HEK293 (cell line): ENCODE measurements at regions not wholly inside any gene's neighbourhood (a gene's known extent, or its start where the extent isn't known, plus 50 kb on each side); places are given as distances from the start of the nearest gene placed in this dataset.

ENCODE experiments used
- CTCF ChIA-PET: fragments of 350-600 bp; formaldehyde crosslinking; extraction: SDS; loops from one replicate; lab custom pipeline; 2021; ENCODE audit warnings: antibody characterized with exemption; lab: Yijun Ruan, JAX
- POLR2A ChIA-PET: fragments of 300-600 bp; formaldehyde crosslinking; extraction: SDS; loops from one replicate; lab custom pipeline; 2020; ENCODE audit warnings: antibody characterized with exemption, inconsistent platforms; lab: Yijun Ruan, JAX
- H3K27ac ChIP-seq: fragments of 200-500 bp; sonication (Bioruptor generic); 2 replicates; pipeline ENCODE4 v1.5.1; 2014; ENCODE audit warnings: low read depth, low read length, control low read depth, inconsistent platforms; ENCODE audit errors: extremely low read depth
- H3K36me3 ChIP-seq, 2 experiments: fragments of 200-500 bp in 1 of 2; sonication (Bioruptor generic) in 1 of 2; 1 replicate in 1 of 2; 2 replicates in 1 of 2; pipeline ENCODE4 v1.5.1; 2014 to 2017; ENCODE audit warnings: inconsistent platforms in 2 of 2, low read length in 2 of 2; ENCODE audit not compliant: control insufficient read depth in 2 of 2, insufficient read depth in 1 of 2
- H3K4me1 ChIP-seq: fragments of 200-500 bp; sonication (Bioruptor generic); 2 replicates; pipeline ENCODE4 v1.5.1; 2014; ENCODE audit warnings: mild to moderate bottlenecking, low read length, inconsistent platforms; ENCODE audit not compliant: control insufficient read depth, insufficient read depth
- H3K4me3 ChIP-seq: 2 replicates; pipeline ENCODE4 v1.5.1; 2011; ENCODE audit warnings: low read depth, mild to moderate bottlenecking, control low read depth, low read length, moderate library complexity
- H3K9me3 ChIP-seq: fragments of 200-500 bp; sonication (Bioruptor generic); 2 replicates; pipeline ENCODE4 v1.5.1; 2014; ENCODE audit warnings: low read depth, low read length, inconsistent platforms; ENCODE audit not compliant: control insufficient read depth, insufficient read depth
- KLF16 ChIP-seq: fragments of 450-650 bp; formaldehyde crosslinking; IDR thresholded peaks from 2 replicates; pipeline ENCODE4 v1.5.1; 2017; ENCODE audit warnings: missing biosample characterization, missing genetic modification characterization
- PRDM1 ChIP-seq: fragments of 450-650 bp; formaldehyde crosslinking; IDR thresholded peaks from 2 replicates; pipeline ENCODE4; 2016; ENCODE audit warnings: missing biosample characterization, missing genetic modification characterization
- SCRT1 ChIP-seq: fragments of 450-650 bp; formaldehyde crosslinking; IDR thresholded peaks from 2 replicates; pipeline ENCODE4 v1.5.1; 2016; ENCODE audit warnings: missing biosample characterization, missing genetic modification characterization, borderline replicate concordance
- SCRT2 ChIP-seq: fragments of 450-650 bp; formaldehyde crosslinking; IDR thresholded peaks from 2 replicates; pipeline ENCODE4 v1.5.1; 2016; ENCODE audit warnings: missing biosample characterization, missing genetic modification characterization
- SP7 ChIP-seq: fragments of 450-650 bp; formaldehyde crosslinking; IDR thresholded peaks from 2 replicates; pipeline ENCODE4 v1.5.1; 2016; ENCODE audit warnings: missing biosample characterization, missing genetic modification characterization
- ZBTB10 ChIP-seq: fragments of 450-650 bp; formaldehyde crosslinking; IDR thresholded peaks from 2 replicates; pipeline ENCODE4 v1.5.1; 2016; ENCODE audit warnings: missing biosample characterization, missing genetic modification characterization
- ZBTB26 ChIP-seq: fragments of 450-650 bp; formaldehyde crosslinking; optimal IDR thresholded peaks from 2 replicates; pipeline ENCODE3; 2016; ENCODE audit warnings: missing biosample characterization, mild to moderate bottlenecking, missing genetic modification characterization
- ZFP37 ChIP-seq: fragments of 450-650 bp; formaldehyde crosslinking; IDR thresholded peaks from 2 replicates; pipeline ENCODE4 v1.5.1; 2016; ENCODE audit warnings: missing biosample characterization, missing genetic modification characterization
- ZFP41 ChIP-seq: fragments of 450-650 bp; formaldehyde crosslinking; IDR thresholded peaks from 2 replicates; pipeline ENCODE4 v1.5.1; 2016; ENCODE audit warnings: missing biosample characterization, missing genetic modification characterization, borderline replicate concordance
- ZNF202 ChIP-seq: fragments of 450-650 bp; formaldehyde crosslinking; IDR thresholded peaks from 2 replicates; pipeline ENCODE4 v1.5.1; 2016; ENCODE audit warnings: missing biosample characterization, missing genetic modification characterization, borderline replicate concordance
- ZNF248 ChIP-seq: fragments of 450-650 bp; formaldehyde crosslinking; IDR thresholded peaks from 2 replicates; pipeline ENCODE4 v1.5.1; 2017; ENCODE audit warnings: missing biosample characterization, missing genetic modification characterization
- ZNF274 ChIP-seq, 2 experiments: fragments of 200-500 bp in 1 of 2; fragments of 450-650 bp in 1 of 2; sonication (Bioruptor generic) in 1 of 2; formaldehyde crosslinking in 1 of 2; IDR thresholded peaks; 2 replicates each; pipeline versions ENCODE4 v1.5.1 to v1.6.1; 2014 to 2016; ENCODE audit warnings: borderline replicate concordance in 1 of 2, inconsistent platforms in 1 of 2, low read length in 1 of 2, missing biosample characterization in 1 of 2, missing genetic modification characterization in 1 of 2
- ZNF292 ChIP-seq: fragments of 450-650 bp; formaldehyde crosslinking; IDR thresholded peaks from 2 replicates; pipeline ENCODE4 v1.5.1; 2016; ENCODE audit warnings: low read depth, missing biosample characterization, missing genetic modification characterization, borderline replicate concordance
- ZNF324 ChIP-seq: fragments of 450-650 bp; formaldehyde crosslinking; IDR thresholded peaks from 2 replicates; pipeline ENCODE4 v1.5.1; 2016; ENCODE audit warnings: missing biosample characterization, missing genetic modification characterization
- ZNF341 ChIP-seq: fragments of 450-650 bp; formaldehyde crosslinking; IDR thresholded peaks from 2 replicates; pipeline ENCODE4; 2016; ENCODE audit warnings: low read depth, missing biosample characterization, missing genetic modification characterization
- ZNF398 ChIP-seq: fragments of 450-650 bp; formaldehyde crosslinking; IDR thresholded peaks from 2 replicates; pipeline ENCODE4 v1.5.1; 2017; ENCODE audit warnings: missing biosample characterization, missing genetic modification characterization
- ZNF423 ChIP-seq: fragments of 450-650 bp; formaldehyde crosslinking; IDR thresholded peaks from 2 replicates; pipeline ENCODE4 v1.5.1; 2016; ENCODE audit warnings: missing biosample characterization, missing genetic modification characterization
- ZNF513 ChIP-seq: fragments of 450-650 bp; IDR thresholded peaks from 2 replicates; pipeline ENCODE4 v1.5.1; 2018; ENCODE audit warnings: missing biosample characterization, missing genetic modification characterization
- ZNF529 ChIP-seq: fragments of 450-650 bp; formaldehyde crosslinking; IDR thresholded peaks from 2 replicates; pipeline ENCODE4 v1.5.1; 2017; ENCODE audit warnings: missing genetic modification characterization, missing biosample characterization; ENCODE audit not compliant: insufficient replicate concordance
- ZNF548 ChIP-seq: fragments of 450-650 bp; formaldehyde crosslinking; IDR thresholded peaks from 2 replicates; pipeline ENCODE4 v1.5.1; 2016; ENCODE audit warnings: missing biosample characterization, missing genetic modification characterization
- ZNF549 ChIP-seq: fragments of 450-650 bp; IDR thresholded peaks from 2 replicates; pipeline ENCODE4 v1.5.1; 2018; ENCODE audit warnings: missing biosample characterization, missing genetic modification characterization, mild to moderate bottlenecking, inconsistent platforms, moderate library complexity
- ZNF626 ChIP-seq: fragments of 450-650 bp; sonication (Bioruptor Pico); formaldehyde crosslinking; IDR thresholded peaks from 2 replicates; pipeline ENCODE4 v1.5.1; 2018; ENCODE audit warnings: missing biosample characterization, missing genetic modification characterization, inconsistent platforms
- ZSCAN16 ChIP-seq: fragments of 450-650 bp; formaldehyde crosslinking; IDR thresholded peaks from 2 replicates; pipeline ENCODE4 v1.5.1; 2016; ENCODE audit warnings: missing biosample characterization, missing genetic modification characterization
- ZSCAN23 ChIP-seq: fragments of 450-650 bp; formaldehyde crosslinking; IDR thresholded peaks from 2 replicates; pipeline ENCODE4 v1.5.1; 2016; ENCODE audit warnings: missing biosample characterization, missing genetic modification characterization
- ZSCAN30 ChIP-seq: fragments of 450-650 bp; IDR thresholded peaks from 2 replicates; pipeline ENCODE4 v1.5.1; 2018; ENCODE audit warnings: missing biosample characterization, mild to moderate bottlenecking, missing genetic modification characterization, moderate library complexity
- ZSCAN5A ChIP-seq: fragments of 450-650 bp; formaldehyde crosslinking; IDR thresholded peaks from 2 replicates; pipeline ENCODE4 v1.5.1; 2016; ENCODE audit warnings: missing biosample characterization, missing genetic modification characterization

- no peaks in the 10 kb centered on the region for H3K4me1 ChIP-seq
- H3K27ac ChIP-seq: no peak overlapping the region
- no peaks in the 10 kb centered on the region for H3K36me3 ChIP-seq
- no peak overlapping the region for H3K4me3 ChIP-seq
- CTCF ChIA-PET: interaction anchor here (0.6 to 0.9 kb wide), 2 partner anchors 12 to 247 kb away, joined by 3 read pairs; no protein-coding TSS in a partner anchor
- POLR2A ChIA-PET: no interaction called here
- H3K9me3 ChIP-seq: no peaks in the 10 kb centered on the region
- TF ChIP-seq ZNF513 (tag by site-specific recombination): no peak
- TF ChIP-seq SCRT1 (tag by site-specific recombination): no peak
- no peak for TF ChIP-seq ZNF248 (tag by site-specific recombination)
- TF ChIP-seq KLF16: no peak
- TF ChIP-seq ZSCAN5A: no peak
- no peak for TF ChIP-seq ZSCAN16 (tag by site-specific recombination)
- no peak for TF ChIP-seq ZNF548 (tag by site-specific recombination)
- no peak for TF ChIP-seq ZSCAN30
- no peak for TF ChIP-seq ZNF274 (IDR thresholded peaks at IDR 0.05; ENCODE audit: low read length)
- TF ChIP-seq ZNF274 (tag by site-specific recombination; IDR thresholded peaks at IDR 0.05; ENCODE audit: borderline replicate concordance): no peak
- no peak for TF ChIP-seq ZNF549 (tag by site-specific recombination)
- no peak for TF ChIP-seq ZNF398 (tag by site-specific recombination)
- no peak for TF ChIP-seq ZNF341
- TF ChIP-seq ZBTB26: no peak
- no peak for TF ChIP-seq ZFP41 (tag by site-specific recombination)
- TF ChIP-seq SCRT2 (tag by site-specific recombination): no peak
- no peak for TF ChIP-seq ZNF292 (tag by site-specific recombination)
- TF ChIP-seq ZNF529: no peak
Measured at GRCh38 chr2:153291718-153292117, 186.8 kb downstream of the RPRM start.

- H3K27ac ChIP-seq: no peak overlapping the region
- ChIA-PET POLR2A (no interaction called here), CTCF (interaction anchor here (0.7 to 1.0 kb wide), 2 partner anchors 16 to 361 kb away, joined by 3 read pairs; no protein-coding TSS in a partner anchor)
- no peaks in the 10 kb centered on the region for H3K36me3 ChIP-seq
- H3K4me3 ChIP-seq: no peak overlapping the region
- no peaks in the 10 kb centered on the region for H3K9me3 ChIP-seq
- H3K4me1 ChIP-seq: no peaks in the 10 kb centered on the region
- TF ChIP-seq PRDM1 (tag by site-specific recombination) (no peak), ZNF423 (tag by site-specific recombination) (no peak), ZNF626 (no peak), ZSCAN23 (tag by site-specific recombination) (no peak), ZNF324 (tag by site-specific recombination) (no peak), ZNF202 (no peak), ZFP37 (tag by site-specific recombination) (no peak), SP7 (tag by site-specific recombination) (no peak), ZBTB10 (tag by site-specific recombination) (no peak)
Measured at GRCh38 chr2:153287109-153287801, 191.3 kb downstream of the RPRM start.
